HG03139 (cell line): ENCODE measurements at regions not wholly inside any gene's neighbourhood (a gene's known extent, or its start where the extent isn't known, plus 50 kb on each side); places are given as distances from the start of the nearest gene placed in this dataset.
A peak's percentile ranks its signal among the peaks of the same experiment; 100 is the strongest.
"Not testable (repeated sequence)": the region's sequence is repeated elsewhere in the genome, so short reads cannot be mapped to it uniquely, and the experiment has no call there.

Experiments used
- ATAC-seq: cut with Tn5 transposase; IDR thresholded peaks from one replicate; pipeline ENCODE4 v1.9.1; 2021; ENCODE audit not compliant: unreplicated experiment

DNA sequence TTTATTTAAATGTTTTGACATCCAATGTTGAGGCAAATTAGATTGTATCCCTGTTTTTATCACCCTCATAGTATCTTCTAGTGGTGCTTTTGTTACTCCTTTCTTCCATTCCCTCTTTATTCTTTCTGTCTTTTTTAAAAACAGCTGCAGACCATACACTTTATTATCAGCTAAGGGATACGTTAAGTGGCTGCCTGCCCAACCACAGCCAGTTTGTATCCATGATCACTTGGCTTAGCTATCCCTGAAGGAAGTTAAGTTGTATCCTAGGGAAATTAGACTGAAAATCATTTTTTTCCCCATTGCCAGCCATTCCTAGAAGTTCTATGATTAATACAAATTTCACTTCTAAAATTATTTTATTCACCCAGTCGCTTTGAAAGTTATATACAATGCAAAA is 1032.7 kb downstream of the NR2F1-AS1 start:
- no peak for ATAC-seq

- ATAC-seq = no peak
Observed at GRCh38 chr5:92544596-92544995, 1036.4 kb downstream of the NR2F1-AS1 start.

DNA sequence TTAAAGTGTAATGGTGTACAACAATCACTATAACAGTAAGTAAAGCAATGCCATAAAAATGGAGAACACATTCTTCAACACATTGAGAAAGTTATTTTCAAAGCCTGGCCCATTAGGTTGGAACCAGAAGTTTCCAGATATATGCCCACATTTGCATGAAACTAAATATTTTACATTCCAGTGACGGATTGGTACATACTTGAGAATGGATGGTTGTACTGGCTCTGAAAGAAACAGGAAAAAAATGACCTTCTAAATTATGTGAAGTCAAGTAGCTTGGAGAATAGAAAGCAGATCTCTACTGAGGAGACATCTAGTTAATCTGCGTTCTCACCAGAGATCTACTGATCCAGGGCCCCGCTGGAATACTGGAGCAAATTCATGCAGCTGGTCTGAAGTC is 1037.0 kb downstream of the NR2F1-AS1 start:
- ATAC-seq = no peak

DNA sequence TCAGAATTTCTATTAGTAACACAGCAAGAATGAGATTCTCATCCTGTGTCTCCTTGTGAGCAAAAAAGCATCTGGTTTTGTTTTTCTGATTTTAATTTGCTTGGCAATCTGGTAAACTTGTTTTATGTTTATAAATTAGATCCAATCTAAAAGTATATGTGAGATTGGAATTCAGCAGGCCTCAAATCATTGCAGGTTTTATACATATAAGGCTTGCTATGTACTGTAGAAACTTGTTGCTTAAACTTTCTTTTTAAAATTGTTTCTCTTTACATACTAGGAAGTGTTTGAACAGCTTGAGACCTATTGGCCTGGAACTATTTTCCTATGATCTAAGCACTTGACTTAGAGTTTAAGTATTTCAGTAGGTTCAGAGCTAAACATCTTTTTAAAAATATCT is 1037.8 kb downstream of the NR2F1-AS1 start:
- no peak for ATAC-seq

GRCh38 chr5:92542017-92542416 is 1039.0 kb downstream of the NR2F1-AS1 start:
- not testable (repeated sequence) for ATAC-seq

DNA sequence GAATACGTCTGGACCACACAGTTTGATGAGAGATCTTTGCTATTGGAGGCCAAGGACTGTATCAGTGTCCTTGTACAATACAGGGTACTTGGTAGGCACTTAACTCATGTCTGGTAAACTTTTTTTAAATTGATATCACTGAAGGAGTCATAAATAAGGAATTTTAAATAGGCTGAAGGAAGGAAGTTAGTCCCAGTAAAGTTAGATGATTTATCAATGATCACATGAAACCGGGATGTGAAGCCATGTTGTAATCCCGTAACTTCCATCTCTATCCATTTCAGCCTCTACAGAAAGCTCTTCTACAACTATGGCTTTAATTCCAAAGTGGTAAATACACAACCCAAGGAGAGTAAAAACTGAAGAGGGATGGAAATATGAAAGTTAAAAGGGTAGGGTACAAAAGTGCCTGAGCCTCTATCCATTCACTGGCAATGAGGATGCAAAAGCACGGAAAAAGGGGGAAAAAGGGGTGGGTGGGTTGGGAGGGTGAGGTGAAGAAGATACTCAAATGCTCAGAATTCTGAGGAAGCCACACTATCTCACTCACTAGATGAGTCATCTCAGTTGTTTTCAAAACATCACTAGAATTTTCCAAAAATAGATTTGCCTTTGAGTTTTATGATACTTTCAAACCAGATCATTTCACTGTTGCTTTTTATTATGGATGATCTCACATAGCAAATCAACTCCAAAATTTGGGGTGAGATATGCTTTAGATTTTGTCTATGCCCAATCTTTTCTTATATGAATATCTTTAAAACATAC is 1053.5 kb downstream of the NR2F1-AS1 start:
- ATAC-seq = no peak

DNA sequence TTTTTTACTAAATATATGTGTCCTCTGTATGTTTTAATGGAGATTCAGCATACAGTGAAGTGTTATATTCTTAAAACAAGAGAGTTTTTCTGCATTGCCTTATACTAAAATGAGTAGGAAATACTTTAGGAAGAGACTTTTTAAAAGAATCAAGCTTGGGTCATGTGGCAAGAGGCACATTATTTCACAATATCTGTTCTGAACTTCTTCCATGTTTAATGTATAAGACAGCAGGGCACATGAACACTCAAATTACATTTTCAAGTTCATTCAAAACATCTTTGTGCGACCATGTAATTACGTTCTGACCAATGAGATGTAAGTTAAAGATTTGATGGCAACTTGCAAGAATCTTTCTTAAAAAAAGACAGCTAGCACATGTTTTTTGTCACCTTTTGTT is 1055.9 kb downstream of the NR2F1-AS1 start:
- ATAC-seq = no peak

DNA sequence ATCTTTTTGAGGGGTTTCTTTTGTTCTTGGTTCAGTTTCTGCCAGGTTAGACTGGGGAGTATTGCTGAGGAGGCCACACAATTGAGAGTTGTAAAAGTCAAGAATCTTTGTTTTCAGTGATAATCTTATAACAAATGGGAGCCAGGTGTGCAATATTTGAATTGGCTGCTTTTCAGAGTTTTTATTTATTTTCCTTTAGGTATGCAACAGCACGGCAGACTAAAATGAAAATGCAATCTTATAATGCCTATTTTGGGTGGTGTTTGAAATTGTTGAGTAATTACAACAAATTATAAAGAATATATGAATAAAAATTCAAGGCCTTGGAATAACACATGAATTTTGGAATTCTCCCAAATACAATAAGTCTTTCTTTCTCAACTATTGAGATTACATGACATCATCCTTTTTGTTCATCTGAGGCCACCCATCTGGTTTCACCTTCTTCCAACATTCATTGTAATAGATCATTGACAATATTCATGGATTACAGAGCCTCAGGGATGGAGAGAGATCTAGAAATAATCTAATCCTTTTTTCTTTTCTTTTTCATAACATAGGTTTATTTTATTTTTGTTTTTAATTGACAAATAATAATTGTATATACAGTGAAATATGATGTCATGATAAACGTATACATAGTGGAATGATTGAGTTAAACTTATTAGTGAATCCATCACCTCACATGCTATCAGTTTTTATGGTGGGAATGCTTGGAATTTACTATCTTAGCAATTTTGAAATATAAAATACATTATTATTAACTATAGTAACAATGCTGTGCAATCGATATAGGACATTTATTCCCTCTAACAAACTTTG is 1061.0 kb downstream of the NR2F1-AS1 start:
- no peak for ATAC-seq

- peak; percentile 96 for ATAC-seq
Observed at GRCh38 chr5:92518318-92518904, 1062.6 kb downstream of the NR2F1-AS1 start.

- no peak for ATAC-seq
Observed at GRCh38 chr5:92514896-92515295, 1066.1 kb downstream of the NR2F1-AS1 start.

DNA sequence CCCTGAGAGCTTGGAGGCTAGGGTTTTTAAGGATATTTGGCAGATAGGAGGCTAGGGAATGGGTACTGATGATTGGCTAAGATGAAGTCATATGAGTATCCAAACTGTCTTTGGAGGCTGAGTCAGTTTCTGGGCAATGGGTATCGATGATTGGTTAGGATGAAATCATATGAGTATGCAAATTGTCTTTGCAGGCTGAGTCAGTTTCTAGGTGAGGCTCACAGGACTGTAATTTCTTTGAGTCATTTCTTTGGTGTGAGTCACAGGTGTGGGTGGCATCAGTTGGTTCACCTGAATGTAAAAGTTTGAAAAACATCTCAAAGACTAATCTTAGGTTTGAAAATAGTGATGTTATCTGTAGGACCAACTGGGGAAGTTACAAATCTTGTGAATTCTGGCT is 1068.0 kb downstream of the NR2F1-AS1 start:
- no peak for ATAC-seq

DNA sequence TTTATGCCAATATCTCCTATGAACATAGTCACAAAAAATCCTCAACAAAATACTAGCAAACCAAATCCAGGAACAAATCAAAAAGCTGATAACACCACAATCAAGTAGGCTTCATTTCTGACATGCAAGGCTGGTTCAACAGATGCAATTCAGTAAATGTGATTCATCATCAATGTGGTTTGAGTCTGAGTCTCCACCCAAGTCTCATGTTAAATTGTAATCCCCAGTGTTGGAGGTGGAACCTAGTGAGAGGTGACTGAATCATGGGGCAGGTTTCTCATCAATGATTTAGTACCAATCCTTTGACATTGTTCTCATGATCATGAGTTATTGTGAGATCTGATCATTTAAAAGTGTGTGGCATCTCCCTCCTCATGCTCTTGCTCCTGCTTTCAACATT is 1072.7 kb downstream of the NR2F1-AS1 start:
- ATAC-seq = no peak

DNA sequence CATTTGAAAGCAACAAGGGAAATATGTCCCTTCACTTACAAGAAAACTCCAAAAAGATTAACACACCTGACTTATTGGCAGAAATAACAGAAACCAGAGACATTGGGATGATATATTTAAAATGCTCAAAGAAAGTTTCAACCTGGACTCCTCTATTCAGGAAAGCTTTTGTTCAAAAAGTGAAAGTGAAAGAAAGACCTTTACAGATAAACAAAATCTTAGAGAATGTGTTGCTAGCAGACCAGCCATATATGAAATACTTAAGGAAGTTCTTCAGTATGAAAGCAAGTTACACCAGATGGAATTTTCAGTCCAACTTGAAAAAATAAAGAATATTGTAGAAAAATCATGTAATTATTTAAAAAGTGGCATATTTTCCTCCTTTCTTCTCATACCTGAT is 1075.1 kb downstream of the NR2F1-AS1 start:
- no peak for ATAC-seq

- ATAC-seq = no peak
Observed at GRCh38 chr5:92505145-92505544, 1075.9 kb downstream of the NR2F1-AS1 start.

DNA sequence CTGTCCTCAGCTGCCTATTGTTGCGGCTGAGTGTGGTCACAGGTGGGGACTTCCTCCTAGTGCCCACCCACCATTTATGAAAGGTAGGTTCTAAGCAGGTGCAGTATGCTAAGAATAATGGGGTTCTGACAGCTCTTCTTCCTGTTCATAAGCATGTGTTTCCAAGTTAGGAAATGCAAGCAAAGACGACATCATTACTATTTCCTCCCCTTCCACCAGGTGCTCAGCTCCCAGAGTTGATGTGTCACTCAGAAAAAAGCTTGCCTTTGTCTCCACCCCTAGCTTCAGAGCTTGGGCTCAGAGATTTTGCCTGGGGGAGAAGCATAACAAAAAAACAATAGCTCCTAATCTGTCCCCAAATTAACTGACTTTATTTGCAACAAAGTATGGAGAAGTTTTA is 1076.7 kb downstream of the NR2F1-AS1 start:
- ATAC-seq = no peak

DNA sequence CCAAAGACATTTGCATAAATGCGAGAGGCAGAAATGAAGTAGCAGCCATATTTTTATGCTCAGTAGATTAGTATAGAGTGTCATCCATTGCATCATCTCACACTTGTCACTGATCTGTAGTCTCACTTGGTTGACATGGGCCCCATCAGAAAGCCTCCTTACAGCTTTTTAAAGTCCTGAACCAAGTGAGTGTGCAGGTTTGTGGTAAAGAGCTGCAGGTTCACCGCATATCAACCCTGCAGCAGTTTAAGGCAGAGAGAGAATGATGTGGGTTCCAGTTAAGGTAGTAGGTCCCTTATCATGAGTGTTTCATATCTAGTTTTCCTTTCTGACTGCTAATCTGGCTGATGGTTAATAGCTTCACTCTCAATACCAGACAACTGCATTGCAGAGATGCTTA is 1080.3 kb downstream of the NR2F1-AS1 start:
- ATAC-seq = no peak

DNA sequence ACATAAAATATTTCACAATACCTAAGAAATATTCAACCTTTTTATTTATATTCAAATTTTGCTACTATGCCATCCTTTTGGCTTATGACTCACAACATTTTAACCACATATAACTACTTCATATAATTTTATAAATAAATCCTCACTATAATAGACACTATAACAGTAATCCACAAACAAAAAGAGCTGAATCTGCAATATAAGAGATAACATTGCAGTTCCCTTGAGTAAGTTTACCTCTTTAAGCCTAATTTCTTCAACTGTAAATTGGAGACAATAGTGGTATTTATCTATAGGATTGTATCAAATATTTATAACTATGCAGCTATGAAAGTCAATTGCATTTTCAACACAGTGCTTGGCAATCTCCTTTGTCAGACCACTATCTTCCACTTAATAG is 1084.5 kb downstream of the NR2F1-AS1 start:
- no peak for ATAC-seq

GRCh38 chr5:92494508-92494907 is 1086.5 kb downstream of the NR2F1-AS1 start:
- no peak for ATAC-seq

GRCh38 chr5:92492908-92493307 is 1088.1 kb downstream of the NR2F1-AS1 start:
- no peak for ATAC-seq

DNA sequence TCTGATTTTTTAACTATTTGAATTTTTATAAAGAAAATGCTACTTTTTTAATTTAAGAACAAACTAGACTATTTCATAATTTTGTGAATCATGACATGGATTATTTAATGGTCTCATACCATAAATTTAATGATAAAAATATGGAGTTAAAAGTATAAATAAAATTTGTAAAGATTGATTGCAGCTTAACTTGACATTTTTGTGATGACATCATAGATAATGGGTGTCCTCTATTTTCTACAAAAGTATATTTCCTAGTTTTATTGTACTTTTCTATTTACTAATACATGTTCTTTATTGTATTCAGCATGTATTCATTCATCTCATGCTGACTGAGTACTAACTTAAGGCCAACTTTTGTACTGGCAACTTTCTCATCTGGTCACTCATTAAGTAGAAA is 1096.5 kb downstream of the NR2F1-AS1 start:
- no peak for ATAC-seq

DNA sequence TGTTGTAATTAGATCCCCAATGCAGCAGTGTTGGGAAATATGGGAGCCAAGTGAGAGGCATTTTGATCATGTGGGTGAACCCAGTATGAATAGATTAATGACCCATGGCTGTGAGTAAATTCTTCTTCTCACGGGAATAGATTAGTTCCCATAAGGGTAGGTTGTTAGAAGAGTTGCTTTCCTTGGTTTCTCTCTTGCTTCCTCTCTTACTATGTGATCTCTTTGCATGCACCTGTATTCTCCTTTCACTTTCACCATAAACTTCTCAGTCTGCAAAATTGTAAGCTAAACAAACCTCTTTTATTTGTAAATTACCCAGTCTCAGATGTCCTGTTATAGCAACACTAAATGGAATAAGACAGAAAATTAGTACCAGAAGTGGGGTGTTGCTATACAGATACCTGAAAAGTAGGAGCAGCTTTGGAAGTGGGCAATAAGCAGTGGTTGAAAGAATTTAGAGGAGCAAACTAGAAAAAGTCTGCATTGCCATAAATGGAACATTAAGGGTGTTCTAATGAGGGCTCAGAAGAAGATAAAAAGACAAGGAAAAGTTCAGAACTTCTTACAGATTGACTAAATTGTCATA is 1090.0 kb upstream of the ARRDC3 start:
- ATAC-seq = no peak

DNA sequence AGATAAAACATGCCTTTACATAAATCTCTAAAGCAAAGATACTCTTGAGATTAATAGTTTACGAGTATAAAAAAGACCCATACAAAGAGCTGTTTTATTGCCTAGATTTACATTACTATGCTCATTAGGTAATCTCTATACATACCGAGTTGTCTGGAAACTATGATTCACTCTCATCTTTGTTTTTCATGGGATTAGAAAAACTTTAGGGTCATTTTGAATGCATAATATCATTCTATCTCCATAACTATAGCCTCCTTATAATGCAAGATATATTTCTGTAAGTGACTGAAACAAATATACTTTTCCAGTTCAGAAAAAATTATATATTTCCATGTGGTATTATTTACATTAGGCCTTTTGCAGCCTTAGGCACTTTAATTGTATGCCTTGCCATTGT is 1088.7 kb upstream of the ARRDC3 start:
- no peak for ATAC-seq
